OCI-LY3 (cell line): ENCODE measurements at regions not wholly inside any gene's neighbourhood (a gene's known extent, or its start where the extent isn't known, plus 50 kb on each side); places are given as distances from the start of the nearest gene placed in this dataset.
"Not testable (repeated sequence)": the region's sequence is repeated elsewhere in the genome, so short reads cannot be mapped to it uniquely, and the experiment has no call there.

Experiments
- CTCF ChIP-seq: fragments of 200-600, 300-600 bp; sonication (generic); IDR thresholded peaks from 2 replicates; pipeline ENCODE4 v1.5.1; 2014; ENCODE audit warnings: antibody characterized with exemption, low read length, low read depth
- EZH2phosphoT487 ChIP-seq: fragments of 200-600 bp; shearing (Covaris generic); IDR thresholded peaks from 2 replicates; pipeline ENCODE4 v1.6.1; 2018; ENCODE audit warnings: antibody characterized with exemption, mixed run types, low read depth

- not testable (repeated sequence) for TF ChIP-seq CTCF, EZH2phosphoT487
These were observed 1297.1 kb upstream of the CHAC2 start for GRCh38 chr2:52470457-52470856.
